ENCODE measurements at regions not wholly inside any gene's neighbourhood (a gene's known extent, or its start where the extent isn't known, plus 50 kb on each side); places are given as distances from the start of the nearest gene placed in this dataset.

GRCh38 chr2:226270285-226271058, 529.1 kb downstream of the IRS1 start:
- H3K9me2 ChIP-seq (ENCODE audit: low read depth, low read length): no peaks in the 10 kb centered on the region
- no peaks in the 10 kb centered on the region for H3F3A ChIP-seq (ENCODE audit: insufficient read depth, low read length)
- no peak overlapping the region for H2AFZ ChIP-seq (ENCODE audit: low read length)
- H3K9me3 ChIP-seq (ENCODE audit: low read length): no peaks in the 10 kb centered on the region
- no peaks in the 10 kb centered on the region for H3K36me3 ChIP-seq (ENCODE audit: insufficient read depth, low read length)
- H3K79me2 ChIP-seq (ENCODE audit: insufficient read depth, low read length): no peaks in the 10 kb centered on the region
- no peaks in the 10 kb centered on the region for H3K4me1 ChIP-seq (ENCODE audit: insufficient read depth, low read length, severe bottlenecking)
- no peak overlapping the region for H3K9ac ChIP-seq (ENCODE audit: low read length)
- no peak for TF ChIP-seq EZH2 (IDR thresholded peaks at IDR 0.05; ENCODE audit: borderline replicate concordance, low read length)
- TF ChIP-seq, protein P1, sequence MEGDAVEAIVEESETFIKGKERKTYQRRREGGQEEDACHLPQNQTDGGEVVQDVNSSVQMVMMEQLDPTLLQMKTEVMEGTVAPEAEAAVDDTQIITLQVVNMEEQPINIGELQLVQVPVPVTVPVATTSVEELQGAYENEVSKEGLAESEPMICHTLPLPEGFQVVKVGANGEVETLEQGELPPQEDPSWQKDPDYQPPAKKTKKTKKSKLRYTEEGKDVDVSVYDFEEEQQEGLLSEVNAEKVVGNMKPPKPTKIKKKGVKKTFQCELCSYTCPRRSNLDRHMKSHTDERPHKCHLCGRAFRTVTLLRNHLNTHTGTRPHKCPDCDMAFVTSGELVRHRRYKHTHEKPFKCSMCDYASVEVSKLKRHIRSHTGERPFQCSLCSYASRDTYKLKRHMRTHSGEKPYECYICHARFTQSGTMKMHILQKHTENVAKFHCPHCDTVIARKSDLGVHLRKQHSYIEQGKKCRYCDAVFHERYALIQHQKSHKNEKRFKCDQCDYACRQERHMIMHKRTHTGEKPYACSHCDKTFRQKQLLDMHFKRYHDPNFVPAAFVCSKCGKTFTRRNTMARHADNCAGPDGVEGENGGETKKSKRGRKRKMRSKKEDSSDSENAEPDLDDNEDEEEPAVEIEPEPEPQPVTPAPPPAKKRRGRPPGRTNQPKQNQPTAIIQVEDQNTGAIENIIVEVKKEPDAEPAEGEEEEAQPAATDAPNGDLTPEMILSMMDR (IDR thresholded peaks at IDR 0.05; ENCODE audit: low read length): no peak
- H3K4me3 ChIP-seq (ENCODE audit: low read depth, low read length, poor library complexity, severe bottlenecking): no peak overlapping the region
- no peak overlapping the region for H3K27ac ChIP-seq (ENCODE audit: low read depth, low read length, poor library complexity, severe bottlenecking)
- H3K27me3 ChIP-seq (ENCODE audit: insufficient read depth, low read length): no peaks in the 10 kb centered on the region
- no peak overlapping the region for H3K4me2 ChIP-seq (ENCODE audit: low read length)
- H4K20me1 ChIP-seq (ENCODE audit: insufficient read depth, low read length): no peaks in the 10 kb centered on the region

DNA sequence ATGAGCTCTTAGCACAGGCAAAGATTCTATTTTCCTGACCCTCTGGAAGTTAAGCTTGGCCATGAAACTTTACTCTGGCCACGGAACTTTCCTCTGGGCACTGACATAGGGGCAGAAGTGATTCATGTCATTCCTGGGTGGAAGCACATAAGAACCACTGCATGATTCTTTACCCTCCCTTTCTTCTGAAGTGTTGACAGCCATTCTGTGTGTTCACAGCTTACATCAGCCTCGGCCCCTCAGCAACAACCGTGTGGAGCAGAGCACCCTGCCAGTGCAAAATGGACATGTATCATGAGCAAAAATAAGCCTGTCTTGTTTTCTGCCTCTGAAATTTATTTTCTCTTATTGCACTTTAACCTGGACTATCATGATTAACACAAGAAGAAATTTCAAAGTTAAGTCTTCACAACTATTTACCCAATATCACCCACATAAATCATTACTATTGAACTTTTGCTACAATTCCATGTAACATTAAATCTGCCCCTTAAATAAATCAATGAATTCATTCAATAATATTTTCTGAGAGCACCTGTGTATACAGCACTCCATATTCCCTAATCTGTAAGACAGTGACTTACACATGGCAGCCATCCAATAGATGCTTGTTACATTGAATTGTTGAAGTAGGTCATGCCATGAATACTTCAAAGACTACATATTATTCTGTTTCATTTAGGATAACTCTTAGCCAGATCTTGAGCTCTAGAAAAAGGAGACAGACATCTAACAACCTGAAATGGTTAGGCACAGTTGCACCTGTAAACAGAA, 531.9 kb downstream of the IRS1 start:
- no peak overlapping the region for H3K4me3 ChIP-seq (ENCODE audit: low read depth, low read length, poor library complexity, severe bottlenecking)
- no peak overlapping the region for H3K9ac ChIP-seq (ENCODE audit: low read length)
- no peaks in the 10 kb centered on the region for H3F3A ChIP-seq (ENCODE audit: insufficient read depth, low read length)
- no peaks in the 10 kb centered on the region for H3K27me3 ChIP-seq (ENCODE audit: insufficient read depth, low read length)
- no peak overlapping the region for H2AFZ ChIP-seq (ENCODE audit: low read length)
- no peaks in the 10 kb centered on the region for H3K79me2 ChIP-seq (ENCODE audit: insufficient read depth, low read length)
- no peaks in the 10 kb centered on the region for H3K9me2 ChIP-seq (ENCODE audit: low read depth, low read length)
- no peaks in the 10 kb centered on the region for H3K4me1 ChIP-seq (ENCODE audit: insufficient read depth, low read length, severe bottlenecking)
- no peak for TF ChIP-seq EZH2 (IDR thresholded peaks at IDR 0.05; ENCODE audit: borderline replicate concordance, low read length)
- TF ChIP-seq, protein P1 (IDR thresholded peaks at IDR 0.05; ENCODE audit: low read length): no peak
- H3K9me3 ChIP-seq (ENCODE audit: low read length): no peaks in the 10 kb centered on the region
- no peak overlapping the region for H3K4me2 ChIP-seq (ENCODE audit: low read length)
- no peaks in the 10 kb centered on the region for H3K36me3 ChIP-seq (ENCODE audit: insufficient read depth, low read length)
- H3K27ac ChIP-seq (ENCODE audit: low read depth, low read length, poor library complexity, severe bottlenecking): no peak overlapping the region
- H4K20me1 ChIP-seq (ENCODE audit: insufficient read depth, low read length): no peaks in the 10 kb centered on the region

DNA sequence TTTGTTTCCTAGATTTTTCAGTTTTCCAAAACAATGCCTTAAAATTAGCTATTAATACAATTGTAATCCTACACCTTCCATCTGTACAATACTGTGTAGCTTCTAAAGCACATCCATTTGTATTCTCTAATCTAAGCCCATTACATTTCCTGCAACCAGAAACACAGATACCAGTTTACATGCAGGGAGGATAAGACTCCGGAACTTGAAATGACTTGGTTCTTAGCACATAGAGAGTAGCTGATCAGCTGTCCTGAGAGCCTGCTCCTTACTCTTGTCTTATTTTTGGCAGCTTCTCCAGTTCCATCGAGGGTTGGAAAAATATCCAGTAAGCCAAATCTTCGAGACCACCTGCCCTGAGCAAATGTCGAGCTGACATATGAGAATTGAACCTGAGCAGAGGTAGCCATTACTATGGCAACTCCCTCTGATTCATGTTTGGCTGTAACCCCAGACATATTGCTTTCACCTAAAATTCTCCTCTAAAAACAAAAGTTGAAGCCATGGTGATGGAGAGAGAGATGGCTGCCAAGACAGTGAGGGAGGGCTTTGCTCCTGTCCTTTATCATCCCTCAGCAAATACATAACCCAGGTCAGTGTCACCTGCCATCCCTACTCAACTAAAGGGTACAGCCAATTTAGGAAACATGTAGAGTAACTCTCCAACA, 542.8 kb downstream of the IRS1 start:
- H4K20me1 ChIP-seq (ENCODE audit: insufficient read depth, low read length): no peaks in the 10 kb centered on the region
- no peaks in the 10 kb centered on the region for H3F3A ChIP-seq (ENCODE audit: insufficient read depth, low read length)
- no peak overlapping the region for H2AFZ ChIP-seq (ENCODE audit: low read length)

More for the DNA sequence above, 542.8 kb downstream of the IRS1 start:
- H3K4me2 ChIP-seq (ENCODE audit: low read length): no peak overlapping the region
- H3K4me1 ChIP-seq (ENCODE audit: insufficient read depth, low read length, severe bottlenecking): no peaks in the 10 kb centered on the region
- no peaks in the 10 kb centered on the region for H3K9me2 ChIP-seq (ENCODE audit: low read depth, low read length)
- no peaks in the 10 kb centered on the region for H3K36me3 ChIP-seq (ENCODE audit: insufficient read depth, low read length)
- H3K79me2 ChIP-seq (ENCODE audit: insufficient read depth, low read length): no peaks in the 10 kb centered on the region
- no peak overlapping the region for H3K27ac ChIP-seq (ENCODE audit: low read depth, low read length, poor library complexity, severe bottlenecking)
- no peaks in the 10 kb centered on the region for H3K9me3 ChIP-seq (ENCODE audit: low read length)
- TF ChIP-seq, protein P1 (IDR thresholded peaks at IDR 0.05; ENCODE audit: low read length): no peak
- no peak for TF ChIP-seq EZH2 (IDR thresholded peaks at IDR 0.05; ENCODE audit: borderline replicate concordance, low read length)
- H3K4me3 ChIP-seq (ENCODE audit: low read depth, low read length, poor library complexity, severe bottlenecking): no peak overlapping the region
- no peaks in the 10 kb centered on the region for H3K27me3 ChIP-seq (ENCODE audit: insufficient read depth, low read length)
- no peak overlapping the region for H3K9ac ChIP-seq (ENCODE audit: low read length)

Measured in OCI-LY1 (cell line).